Parathyroid adenoma (tissue), 2 donors: ENCODE measurements at regions not wholly inside any gene's neighbourhood (a gene's known extent, or its start where the extent isn't known, plus 50 kb on each side); places are given as distances from the start of the nearest gene placed in this dataset.

Source experiments
- H2AFZ ChIP-seq: fragments of 300-600 bp; sonication (generic); one replicate; pipeline ENCODE4 v1.7.0; 2017; ENCODE audit warnings: antibody characterized with exemption, mild to moderate bottlenecking
- H3K27ac ChIP-seq: fragments of 300-600 bp; sonication (generic); one replicate; pipeline ENCODE4 v1.7.0; 2017
- H3K27me3 ChIP-seq: fragments of 300-600 bp; sonication (generic); one replicate; pipeline ENCODE4 v1.7.0; 2017; ENCODE audit warnings: low read length; ENCODE audit not compliant: control insufficient read depth, insufficient read depth
- H3K36me3 ChIP-seq: fragments of 300-600 bp; sonication (generic); one replicate; pipeline ENCODE4 v1.7.0; 2017; ENCODE audit warnings: low read length; ENCODE audit not compliant: control insufficient read depth, insufficient read depth
- H3K4me1 ChIP-seq: fragments of 300-600 bp; sonication (generic); one replicate; pipeline ENCODE4 v1.7.0; 2017; ENCODE audit warnings: control low read depth
- H3K4me2 ChIP-seq: fragments of 300-600 bp; sonication (generic); one replicate; pipeline ENCODE4 v1.7.0; 2017; ENCODE audit warnings: low read length
- H3K4me3 ChIP-seq: fragments of 300-600 bp; sonication (generic); one replicate; pipeline ENCODE4 v1.7.0; 2017; ENCODE audit warnings: low read depth, low read length
- H3K79me2 ChIP-seq: fragments of 300-600 bp; sonication (generic); one replicate; pipeline ENCODE4 v1.7.0; 2017; ENCODE audit warnings: control low read depth
- H3K9ac ChIP-seq: fragments of 300-600 bp; sonication (generic); one replicate; pipeline ENCODE4 v1.7.0; 2017; ENCODE audit warnings: mild to moderate bottlenecking
- H3K9me3 ChIP-seq: fragments of 300-600 bp; sonication (generic); one replicate; pipeline ENCODE4 v1.7.0; 2017; ENCODE audit warnings: low read length; ENCODE audit not compliant: control insufficient read depth
- CTCF ChIP-seq: fragments of 300-600 bp; sonication (generic); IDR thresholded peaks from one replicate; pipeline ENCODE4 v1.7.0; 2017; ENCODE audit warnings: antibody characterized with exemption, mild to moderate bottlenecking
- donor health status: primary hyperparathyroidism.

GRCh38 chr1:22224631-22225030, 81.7 kb upstream of the WNT4 start:
- Histone ChIP-seq H3K36me3 (no peaks in the 10 kb centered on the region), H3K27ac (no peak overlapping the region), H2AFZ (no peak overlapping the region), H3K79me2 (no peaks in the 10 kb centered on the region), H3K27me3 (no peaks in the 10 kb centered on the region), H3K4me1 (no peaks in the 10 kb centered on the region), H3K4me3 (no peak overlapping the region), H3K9ac (no peak overlapping the region), H3K4me2 (no peak overlapping the region), H3K9me3 (no peaks in the 10 kb centered on the region)
- no peak for TF ChIP-seq CTCF

GRCh38 chr1:22225858-22226589, 83.1 kb upstream of the WNT4 start:
- H3K27ac ChIP-seq, result no peak overlapping the region
- no peaks in the 10 kb centered on the region for H3K27me3 ChIP-seq
- no peak overlapping the region for H3K9ac ChIP-seq
- no peak for TF ChIP-seq CTCF
- no peaks in the 10 kb centered on the region for H3K79me2 ChIP-seq
- no peak overlapping the region for H2AFZ ChIP-seq
- H3K9me3 ChIP-seq, result no peaks in the 10 kb centered on the region
- H3K4me3 ChIP-seq, result no peak overlapping the region
- H3K4me1 ChIP-seq, result no peaks in the 10 kb centered on the region
- no peaks in the 10 kb centered on the region for H3K36me3 ChIP-seq
- H3K4me2 ChIP-seq, result no peak overlapping the region

- no peak overlapping the region for H3K27ac ChIP-seq
- no peak overlapping the region for H3K4me3 ChIP-seq
- no peak for TF ChIP-seq CTCF
- no peak overlapping the region for H3K9ac ChIP-seq
- no peaks in the 10 kb centered on the region for H3K9me3 ChIP-seq
- H3K27me3 ChIP-seq, result no peaks in the 10 kb centered on the region
- no peak overlapping the region for H3K4me2 ChIP-seq
- H3K36me3 ChIP-seq, result no peaks in the 10 kb centered on the region
- no peak overlapping the region for H2AFZ ChIP-seq
- no peaks in the 10 kb centered on the region for H3K4me1 ChIP-seq
- H3K79me2 ChIP-seq, result no peaks in the 10 kb centered on the region
Observed at GRCh38 chr1:22228074-22228473, 85.2 kb upstream of the WNT4 start.

GRCh38 chr1:22228505-22228911, 85.6 kb upstream of the WNT4 start:
- Histone ChIP-seq H3K27ac (no peak overlapping the region), H3K4me2 (no peak overlapping the region), H2AFZ (no peak overlapping the region), H3K27me3 (no peaks in the 10 kb centered on the region), H3K9me3 (no peaks in the 10 kb centered on the region), H3K79me2 (no peaks in the 10 kb centered on the region), H3K9ac (no peak overlapping the region), H3K4me3 (no peak overlapping the region), H3K36me3 (no peaks in the 10 kb centered on the region), H3K4me1 (no peaks in the 10 kb centered on the region)
- TF ChIP-seq CTCF, result no peak

GRCh38 chr1:22229379-22229778, 86.5 kb upstream of the WNT4 start:
- TF ChIP-seq CTCF, result no peak

More at GRCh38 chr1:22229379-22229778, 86.5 kb upstream of the WNT4 start:
- H3K27ac ChIP-seq, result no peak overlapping the region
- H3K27me3 ChIP-seq, result no peaks in the 10 kb centered on the region
- H3K36me3 ChIP-seq, result no peaks in the 10 kb centered on the region
- no peaks in the 10 kb centered on the region for H3K9me3 ChIP-seq
- no peaks in the 10 kb centered on the region for H3K4me1 ChIP-seq
- no peaks in the 10 kb centered on the region for H3K79me2 ChIP-seq
- H3K9ac ChIP-seq, result no peak overlapping the region
- no peak overlapping the region for H2AFZ ChIP-seq
- no peak overlapping the region for H3K4me2 ChIP-seq
- no peak overlapping the region for H3K4me3 ChIP-seq
